ENCODE measurements at regions not wholly inside any gene's neighbourhood (a gene's known extent, or its start where the extent isn't known, plus 50 kb on each side); places are given as distances from the start of the nearest gene placed in this dataset.

- DNase-seq (ENCODE audit: low read depth in 2 of 2): no peak
These were observed 296.6 kb upstream of the SLCO3A1 start for GRCh38 chr15:91556926-91557325.

- DNase-seq (ENCODE audit: low read depth in 2 of 2): no peak
These were observed 294.4 kb upstream of the SLCO3A1 start for GRCh38 chr15:91559066-91559465.

GRCh38 chr15:91561371-91562100 lies 292.0 kb upstream of the SLCO3A1 start:
- no peak for DNase-seq (ENCODE audit: low read depth in 2 of 2)

GRCh38 chr15:91562698-91563097 lies 290.8 kb upstream of the SLCO3A1 start:
- no peak for DNase-seq (ENCODE audit: low read depth in 2 of 2)

- no peak for DNase-seq (ENCODE audit: low read depth in 2 of 2)
These were observed 288.9 kb upstream of the SLCO3A1 start for GRCh38 chr15:91564631-91565030.

- no peak for DNase-seq (ENCODE audit: low read depth in 2 of 2)
These were observed 287.4 kb upstream of the SLCO3A1 start for GRCh38 chr15:91566141-91566540.

GRCh38 chr15:91568036-91568435 lies 285.5 kb upstream of the SLCO3A1 start:
- no peak for DNase-seq (ENCODE audit: low read depth in 2 of 2)

GRCh38 chr15:91572110-91572509 lies 281.4 kb upstream of the SLCO3A1 start:
- DNase-seq (ENCODE audit: low read depth in 2 of 2): no peak

- DNase-seq (ENCODE audit: low read depth in 2 of 2): no peak
These were observed 277.4 kb upstream of the SLCO3A1 start for GRCh38 chr15:91576096-91576495.

GRCh38 chr15:91578511-91578910 lies 275.0 kb upstream of the SLCO3A1 start:
- no peak for DNase-seq (ENCODE audit: low read depth in 2 of 2)

GRCh38 chr15:91584895-91585294 lies 268.6 kb upstream of the SLCO3A1 start:
- DNase-seq (ENCODE audit: low read depth in 2 of 2): no peak

GRCh38 chr15:91586560-91586959 lies 266.9 kb upstream of the SLCO3A1 start:
- no peak for DNase-seq (ENCODE audit: low read depth in 2 of 2)

- DNase-seq (ENCODE audit: low read depth in 2 of 2): no peak
These were observed 264.1 kb upstream of the SLCO3A1 start for GRCh38 chr15:91589360-91589759.

- no peak for DNase-seq (ENCODE audit: low read depth in 2 of 2)
These were observed 260.9 kb upstream of the SLCO3A1 start for GRCh38 chr15:91592567-91592966.

GRCh38 chr15:91593067-91593466 lies 260.4 kb upstream of the SLCO3A1 start:
- no peak for DNase-seq (ENCODE audit: low read depth in 2 of 2)

GRCh38 chr15:91593653-91594052 lies 259.9 kb upstream of the SLCO3A1 start:
- no peak for DNase-seq (ENCODE audit: low read depth in 2 of 2)

GRCh38 chr15:91599261-91599660 lies 254.2 kb upstream of the SLCO3A1 start:
- DNase-seq (ENCODE audit: low read depth in 2 of 2): no peak

GRCh38 chr15:91603384-91604080 lies 250.0 kb upstream of the SLCO3A1 start:
- DNase-seq (ENCODE audit: low read depth in 2 of 2): no peak

- DNase-seq (ENCODE audit: low read depth in 2 of 2): no peak
These were observed 249.4 kb upstream of the SLCO3A1 start for GRCh38 chr15:91604122-91604521.

GRCh38 chr15:91605576-91605975 lies 247.9 kb upstream of the SLCO3A1 start:
- no peak for DNase-seq (ENCODE audit: low read depth in 2 of 2)

GRCh38 chr15:91609231-91609630 lies 244.3 kb upstream of the SLCO3A1 start:
- no peak for DNase-seq (ENCODE audit: low read depth in 2 of 2)

GRCh38 chr15:91609966-91610365 lies 243.5 kb upstream of the SLCO3A1 start:
- DNase-seq (ENCODE audit: low read depth in 2 of 2): no peak

GRCh38 chr15:91611561-91612323 lies 241.8 kb upstream of the SLCO3A1 start:
- DNase-seq (ENCODE audit: low read depth in 2 of 2): no peak
